HCEC 1CT (cell line): ENCODE measurements at regions not wholly inside any gene's neighbourhood (a gene's known extent, or its start where the extent isn't known, plus 50 kb on each side); places are given as distances from the start of the nearest gene placed in this dataset.
"Not testable (repeated sequence)": the region's sequence is repeated elsewhere in the genome, so short reads cannot be mapped to it uniquely, and the experiment has no call there.

Experiments used
- DNase-seq: peaks from one replicate; pipeline ENCODE4 v3.0.0-alpha.2; 2017

DNA sequence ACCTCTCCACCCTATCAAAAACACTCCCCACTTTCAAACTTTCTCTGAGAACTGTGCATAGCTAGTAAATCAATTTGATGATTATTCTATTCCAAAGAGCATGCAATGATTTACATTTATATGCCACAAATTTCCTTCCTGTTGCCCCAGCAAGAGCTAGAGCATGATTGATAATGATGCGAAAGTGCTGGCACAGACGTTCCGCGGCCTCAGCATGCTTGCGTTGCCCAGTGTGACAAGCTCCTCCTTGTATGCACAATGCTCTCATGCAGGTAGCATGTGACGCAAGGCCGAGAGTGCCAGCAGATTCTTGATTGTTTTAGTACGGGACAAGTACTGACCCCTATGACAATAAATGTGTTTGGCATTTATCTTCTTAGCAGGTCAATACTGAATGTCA, 696.3 kb upstream of the SLC35B3 start:
- DNase-seq = no peak

- DNase-seq = no peak
These were observed 695.9 kb upstream of the SLC35B3 start for GRCh38 chr6:9131201-9131600.

- DNase-seq = no peak
These were observed 693.6 kb upstream of the SLC35B3 start for GRCh38 chr6:9128970-9129369.

- peak; percentile 47 for DNase-seq
These were observed 691.7 kb upstream of the SLC35B3 start for GRCh38 chr6:9126878-9127560.

GRCh38 chr6:9126034-9126433, 690.7 kb upstream of the SLC35B3 start:
- DNase-seq = not testable (repeated sequence)

DNA sequence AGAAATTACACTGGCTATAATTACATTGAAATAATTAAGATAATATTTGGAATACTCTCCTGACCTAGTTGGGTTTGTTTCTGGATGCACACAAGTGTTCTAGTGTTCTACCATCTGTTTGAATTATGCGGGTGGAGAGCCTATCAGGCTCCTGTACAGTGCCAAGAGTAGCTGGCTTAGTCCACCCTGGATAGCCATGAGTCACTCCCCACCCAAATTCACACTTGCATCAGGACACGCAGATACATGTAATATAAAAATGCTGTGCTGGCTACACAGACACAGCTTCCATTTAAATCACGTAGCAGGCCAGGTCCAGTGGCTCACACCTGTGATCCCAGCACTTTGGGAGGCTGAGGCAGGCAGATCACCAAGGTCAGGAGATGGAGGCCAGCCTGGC, 686.2 kb upstream of the SLC35B3 start:
- DNase-seq = no peak

DNA sequence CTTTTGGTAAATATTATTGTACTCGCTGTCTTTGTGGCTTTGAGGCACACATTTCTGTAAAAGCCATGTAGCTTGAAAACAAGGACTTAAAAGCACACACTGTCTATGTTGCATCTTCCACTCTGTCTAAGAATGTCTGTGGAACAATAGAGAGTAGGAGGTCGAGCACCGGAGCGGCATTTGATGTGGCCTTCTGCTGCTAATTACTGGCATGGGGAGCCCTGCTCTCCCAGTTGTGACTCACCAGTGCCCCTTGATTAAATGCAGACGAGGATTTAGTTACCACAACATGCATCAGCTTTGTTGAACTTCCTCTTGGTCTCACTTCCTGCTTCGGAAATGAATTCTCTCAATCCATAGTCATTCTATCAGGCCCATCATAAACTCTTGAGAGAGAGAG, 680.7 kb upstream of the SLC35B3 start:
- peak; percentile 27 for DNase-seq

DNA sequence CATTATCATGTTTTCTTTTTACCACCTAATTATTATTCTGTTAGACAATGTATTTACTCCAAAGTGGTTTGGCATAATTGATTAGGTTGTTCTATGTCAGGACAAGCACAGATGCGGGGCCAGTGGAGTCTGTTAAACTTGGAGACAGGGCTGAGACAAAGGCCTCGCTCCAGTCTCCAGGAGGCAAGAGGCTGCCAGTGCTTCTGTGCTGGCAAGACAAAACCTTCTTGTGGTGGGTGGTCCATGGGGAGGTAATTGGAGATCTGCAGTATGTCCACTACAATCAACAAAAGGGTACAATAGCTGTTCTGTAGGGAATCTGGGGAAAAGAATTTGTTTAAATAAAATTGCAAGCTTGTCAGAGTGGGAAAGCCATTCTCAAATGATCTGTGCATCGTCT, 677.2 kb upstream of the SLC35B3 start:
- no peak for DNase-seq

GRCh38 chr6:9103876-9104521, 668.7 kb upstream of the SLC35B3 start:
- DNase-seq = no peak

- no peak for DNase-seq
These were observed 666.6 kb upstream of the SLC35B3 start for GRCh38 chr6:9101920-9102319.

- no peak for DNase-seq
These were observed 665.7 kb upstream of the SLC35B3 start for GRCh38 chr6:9100869-9101580.

- no peak for DNase-seq
These were observed 660.4 kb upstream of the SLC35B3 start for GRCh38 chr6:9095729-9096128.

- no peak for DNase-seq
These were observed 659.8 kb upstream of the SLC35B3 start for GRCh38 chr6:9095137-9095536.

DNA sequence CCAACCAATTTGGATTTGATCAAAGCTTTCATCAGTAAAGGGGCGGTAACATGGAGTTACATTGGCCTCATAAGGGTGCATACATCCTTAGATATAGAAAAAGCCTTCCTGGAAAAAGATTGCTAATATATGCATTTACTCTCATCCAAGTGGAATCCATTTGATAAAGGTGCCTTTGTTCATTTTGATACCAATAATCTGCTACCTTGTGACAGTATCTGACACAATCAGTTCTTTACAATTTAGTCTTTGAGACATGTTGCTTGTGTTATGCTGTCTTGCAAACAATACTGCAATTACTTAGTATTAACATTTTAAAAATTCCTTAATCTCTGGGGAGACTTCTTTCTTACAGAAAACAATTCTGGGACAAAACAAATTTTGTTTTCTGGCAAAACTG, 654.4 kb upstream of the SLC35B3 start:
- DNase-seq = no peak

GRCh38 chr6:9087470-9087869, 652.1 kb upstream of the SLC35B3 start:
- DNase-seq = no peak

DNA sequence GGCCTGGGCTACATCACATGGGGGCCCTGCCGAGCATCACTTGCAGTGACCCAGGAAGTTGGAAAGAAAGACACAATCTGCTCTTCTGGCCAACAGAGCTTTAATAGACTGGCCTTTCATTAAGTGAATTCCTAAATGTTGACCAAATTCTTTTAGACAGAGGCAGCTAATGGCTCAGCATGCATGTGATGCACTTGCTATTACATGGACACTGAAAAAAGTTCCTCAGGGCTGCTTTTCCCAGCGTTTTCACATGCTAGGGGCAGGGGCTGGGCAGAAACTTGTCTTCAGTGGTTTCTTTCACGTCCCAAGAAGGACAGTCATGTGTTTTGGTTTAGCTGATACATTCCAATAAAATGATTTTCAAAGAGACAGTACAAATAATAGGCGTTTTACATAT, 651.0 kb upstream of the SLC35B3 start:
- no peak for DNase-seq

GRCh38 chr6:9085709-9086070, 650.3 kb upstream of the SLC35B3 start:
- DNase-seq = no peak

GRCh38 chr6:9085054-9085708, 649.8 kb upstream of the SLC35B3 start:
- no peak for DNase-seq

GRCh38 chr6:9083108-9083507, 647.8 kb upstream of the SLC35B3 start:
- DNase-seq = no peak

DNA sequence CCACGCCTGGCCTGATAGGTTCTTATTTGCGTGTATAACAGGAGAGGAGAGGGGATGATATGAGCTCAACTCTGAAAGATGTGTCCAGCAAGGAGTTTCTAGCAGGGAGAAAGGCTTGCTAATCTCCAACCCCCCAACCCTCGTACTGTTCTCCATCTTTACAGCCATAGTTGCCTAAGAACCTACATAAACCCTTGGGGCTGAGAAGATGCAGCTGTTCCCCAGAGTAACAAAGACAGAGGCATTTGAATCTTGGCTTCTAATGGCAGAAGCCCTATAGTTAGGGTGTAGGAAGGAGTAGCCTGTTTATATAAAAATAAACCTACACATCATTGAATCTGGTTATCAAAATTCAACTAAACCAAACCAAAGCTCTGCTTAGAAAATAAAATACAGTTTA, 631.4 kb upstream of the SLC35B3 start:
- no peak for DNase-seq

DNA sequence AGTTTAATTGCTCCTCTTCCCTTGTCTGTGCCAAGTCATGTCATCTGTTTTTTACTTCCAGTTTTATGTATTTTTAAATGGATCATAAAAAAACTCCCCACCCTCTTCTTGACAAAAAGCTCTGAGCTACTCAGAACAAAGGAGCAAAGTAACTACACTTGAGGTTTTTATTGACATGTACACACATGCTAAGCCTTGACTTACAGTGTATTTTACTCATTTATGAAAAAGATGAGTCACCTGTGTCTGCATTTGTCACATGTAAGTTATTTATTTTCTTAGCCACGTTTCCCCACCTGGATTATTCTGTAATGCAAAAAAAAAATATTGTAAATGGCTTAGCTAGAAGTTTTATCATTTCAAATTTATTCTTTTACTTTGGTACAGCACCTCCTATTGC, 628.8 kb upstream of the SLC35B3 start:
- no peak for DNase-seq

DNA sequence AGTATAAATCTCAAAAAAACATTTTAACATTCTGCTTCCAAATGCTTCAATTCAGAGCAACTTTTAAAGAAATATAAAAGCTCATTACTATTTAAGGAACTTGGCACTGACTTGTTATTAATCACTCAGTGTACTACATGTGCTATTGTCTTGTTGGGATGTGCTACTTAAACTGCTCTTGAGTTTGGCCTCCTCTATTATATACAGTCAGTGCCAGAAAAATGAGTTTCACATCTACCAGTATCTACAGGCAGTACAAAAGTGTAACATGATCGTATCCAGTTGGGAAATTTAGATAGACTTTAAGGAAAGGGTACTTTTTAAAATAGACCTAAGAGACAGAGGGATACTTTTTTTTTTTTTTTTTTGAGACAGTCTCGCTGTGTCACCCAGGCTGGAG, 627.3 kb upstream of the SLC35B3 start:
- no peak for DNase-seq

DNA sequence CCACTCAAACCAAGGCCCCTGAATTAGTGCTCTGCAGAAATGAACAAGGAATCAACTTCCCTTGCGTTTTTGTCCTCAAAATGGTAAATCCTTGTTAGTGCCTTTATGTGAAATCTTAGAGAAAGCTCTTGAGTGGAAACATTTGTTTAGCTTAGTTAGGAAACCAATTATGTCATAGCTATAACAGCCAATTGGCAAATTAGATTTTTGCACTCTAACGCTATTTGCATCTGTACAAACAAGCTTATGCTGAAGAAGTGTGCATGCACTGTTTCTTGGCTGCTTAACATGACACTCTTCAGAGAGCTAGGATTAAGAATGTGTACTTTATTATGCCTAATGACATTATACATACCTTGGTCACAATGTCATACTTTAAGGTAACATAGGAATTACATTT, 622.6 kb upstream of the SLC35B3 start:
- no peak for DNase-seq

DNA sequence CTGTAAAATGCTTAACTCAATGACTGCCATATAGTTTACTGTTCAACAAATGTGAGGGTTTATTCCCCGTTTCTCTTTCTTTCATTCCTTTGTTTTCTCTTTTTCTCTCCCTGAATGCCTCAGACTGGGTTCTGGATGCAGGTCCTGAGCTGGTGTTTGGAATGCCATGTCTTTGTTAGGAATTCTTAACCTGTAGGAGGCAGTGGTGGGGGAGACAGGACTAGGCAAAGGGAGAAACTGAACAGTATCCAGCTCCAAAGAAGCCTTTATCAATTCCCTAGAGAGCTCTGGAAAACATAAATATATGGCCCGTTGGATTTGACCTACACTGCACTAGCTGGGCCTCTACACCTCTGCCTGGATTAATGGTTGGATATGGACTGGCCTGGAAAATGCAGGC, 621.2 kb upstream of the SLC35B3 start:
- DNase-seq = no peak
